GM18519 (cell line): ENCODE measurements at regions not wholly inside any gene's neighbourhood (a gene's known extent, or its start where the extent isn't known, plus 50 kb on each side); places are given as distances from the start of the nearest gene placed in this dataset.

Experiments
- ATAC-seq: cut with Tn5 transposase; IDR thresholded peaks from one replicate; pipeline ENCODE4 v1.9.1; 2021; ENCODE audit warnings: mild to moderate bottlenecking, moderate library complexity; ENCODE audit not compliant: unreplicated experiment, low FRiP score

DNA sequence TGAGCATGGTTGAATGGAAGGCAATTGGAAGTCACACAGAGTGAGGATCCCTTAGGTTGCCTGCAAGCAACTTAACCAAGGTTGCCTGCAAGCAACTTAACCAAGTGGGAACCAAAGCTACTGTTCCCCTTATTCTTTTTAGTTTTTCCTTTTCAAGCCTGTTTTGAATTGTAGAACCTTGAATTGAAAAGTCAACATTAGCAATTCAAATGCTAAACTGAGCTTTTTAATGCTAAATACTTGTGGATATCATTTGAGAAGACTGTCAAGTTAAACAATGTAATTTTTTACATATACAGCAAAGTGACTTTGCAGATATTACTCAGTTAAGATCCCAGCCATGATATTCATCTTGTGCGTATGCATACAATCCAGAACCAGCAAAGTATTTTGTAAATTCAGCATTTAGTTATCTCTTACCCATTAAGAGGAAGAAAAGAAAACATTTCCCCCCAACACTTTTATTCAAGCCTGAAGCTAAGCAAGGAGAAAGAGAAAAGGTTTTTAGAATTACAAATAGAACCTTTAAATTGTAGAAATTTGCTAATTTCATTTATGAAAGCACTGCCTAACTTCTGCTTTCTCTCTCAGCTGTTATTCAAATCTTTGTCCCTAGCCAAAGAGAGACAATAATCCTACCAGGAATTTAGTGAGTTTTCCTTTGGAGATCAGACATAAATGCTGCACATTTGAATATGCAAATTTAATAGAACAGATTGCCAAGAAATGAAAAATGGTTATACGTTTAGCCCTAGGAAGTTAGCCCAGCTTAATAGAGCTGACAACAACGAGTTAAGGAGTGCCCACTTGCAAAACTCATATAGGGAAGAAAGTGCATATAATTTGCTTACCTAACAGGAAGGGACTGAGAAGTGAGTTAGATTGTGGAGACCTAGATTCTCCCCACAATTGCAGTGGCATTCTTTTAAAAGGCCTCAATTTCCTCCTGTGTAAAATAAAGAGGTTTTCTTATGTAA lies 643.2 kb upstream of the PIK3C3 start:
- ATAC-seq: no peak

DNA sequence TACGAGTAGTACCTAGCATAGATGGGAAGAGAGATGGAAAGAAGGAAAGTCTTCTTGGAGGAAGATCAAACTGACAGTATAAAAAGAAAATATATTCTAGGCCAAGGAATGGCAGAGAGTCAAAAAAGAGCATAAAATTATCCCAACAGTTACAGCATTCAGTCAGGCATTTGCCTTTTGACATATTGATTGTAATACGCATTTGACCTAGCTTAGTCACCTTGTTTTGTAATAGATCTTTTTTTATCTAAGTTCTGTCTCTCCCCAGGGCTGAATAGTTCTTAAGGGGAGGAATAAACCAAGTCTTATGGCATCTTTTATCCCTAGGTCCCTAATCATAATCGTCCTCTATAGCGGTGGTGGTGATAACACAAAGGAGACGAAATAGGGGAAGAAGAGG lies 657.3 kb upstream of the PIK3C3 start:
- no peak for ATAC-seq

DNA sequence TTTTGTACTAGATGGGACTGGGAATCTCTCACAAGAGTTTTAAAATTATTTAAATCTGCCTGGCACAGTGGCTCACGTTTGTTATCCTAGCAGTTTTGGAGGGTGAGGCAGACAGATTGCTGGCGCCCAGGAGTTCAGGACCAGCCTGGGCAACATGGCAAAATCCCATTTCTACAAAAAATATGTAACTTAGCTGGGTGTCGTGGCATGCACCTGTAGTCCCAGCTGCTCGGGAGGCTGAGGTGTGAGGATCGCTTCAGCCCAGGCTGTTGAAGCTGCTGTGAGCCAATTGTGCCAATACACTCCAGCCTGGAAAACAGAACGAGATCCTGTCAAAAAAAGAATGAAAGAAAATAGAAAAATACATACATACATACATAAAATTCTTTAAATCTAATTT lies 685.7 kb upstream of the PIK3C3 start:
- ATAC-seq: no peak

DNA sequence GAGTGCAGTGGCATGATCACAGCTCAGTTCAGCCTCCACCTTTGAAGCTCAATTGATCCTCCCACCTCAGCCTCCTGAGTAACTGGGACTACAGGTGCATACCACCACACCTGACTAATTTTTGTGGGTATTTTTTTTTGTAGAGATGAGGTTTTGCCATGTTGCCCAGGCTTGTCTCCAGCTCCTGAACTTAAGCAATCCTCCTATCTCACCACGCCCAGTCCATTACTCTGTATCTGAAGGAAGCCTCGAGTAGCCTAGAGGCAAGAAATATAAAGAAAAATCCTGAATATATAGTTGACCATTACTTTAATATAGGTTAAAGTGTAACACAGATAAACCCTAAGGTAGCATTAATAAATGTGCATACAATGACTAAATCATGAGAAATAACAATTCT lies 686.8 kb upstream of the PIK3C3 start:
- ATAC-seq: no peak

DNA sequence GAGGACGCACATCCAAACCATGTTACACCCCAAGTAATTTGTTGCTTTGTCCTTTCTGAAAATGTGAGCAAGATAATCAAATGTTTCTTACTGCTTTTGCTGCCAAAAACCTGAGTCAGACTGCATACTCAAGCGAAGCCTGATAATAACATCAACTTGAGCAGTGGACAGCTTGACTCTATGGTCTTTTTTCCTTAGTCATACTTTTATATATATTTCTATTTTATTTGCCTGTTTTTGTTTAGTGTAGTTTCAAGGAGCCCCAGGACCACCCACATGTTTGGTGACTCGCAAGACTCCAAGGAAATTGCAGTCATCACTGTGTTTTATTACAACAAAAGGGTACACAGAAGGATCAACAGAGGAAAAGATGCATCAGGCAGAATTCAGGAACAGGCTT lies 688.4 kb upstream of the PIK3C3 start:
- ATAC-seq: no peak

DNA sequence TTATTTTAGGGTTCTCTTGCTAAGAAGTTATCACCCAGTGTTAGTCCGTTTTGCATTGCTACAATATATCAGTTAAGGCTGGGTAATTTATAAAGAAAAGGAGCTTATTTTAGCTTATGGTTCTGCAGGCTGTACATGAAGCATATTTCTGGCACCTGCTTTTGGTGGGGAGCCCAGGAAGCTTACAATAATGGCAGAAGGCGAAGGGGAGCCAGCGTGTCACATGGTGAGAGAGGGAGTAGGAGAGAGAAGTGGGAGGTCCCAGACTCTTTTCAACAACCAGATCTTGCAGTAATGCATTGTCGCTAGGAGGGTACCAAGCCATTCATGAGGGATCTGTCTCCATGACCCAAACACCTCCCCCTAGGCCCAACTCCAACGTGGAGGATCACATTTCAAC lies 688.8 kb upstream of the PIK3C3 start:
- no peak for ATAC-seq

DNA sequence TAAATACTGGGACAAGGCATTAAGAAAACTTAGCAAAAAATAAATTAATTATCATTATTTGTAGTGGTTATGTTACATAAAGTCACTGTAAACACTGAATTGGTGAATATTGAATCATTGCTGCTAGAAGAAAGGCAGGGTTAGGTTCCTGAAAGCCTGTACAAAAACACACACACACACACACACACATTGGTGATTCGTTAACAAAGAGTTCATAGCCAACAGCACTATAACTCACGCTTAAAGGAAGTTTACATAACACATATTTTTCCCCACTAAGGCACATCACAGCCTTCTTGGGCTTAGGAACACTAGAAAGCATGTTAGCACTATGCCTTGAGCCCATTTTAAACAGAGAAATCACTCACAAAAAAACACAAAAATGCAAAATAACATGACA lies 690.0 kb upstream of the PIK3C3 start:
- no peak for ATAC-seq

DNA sequence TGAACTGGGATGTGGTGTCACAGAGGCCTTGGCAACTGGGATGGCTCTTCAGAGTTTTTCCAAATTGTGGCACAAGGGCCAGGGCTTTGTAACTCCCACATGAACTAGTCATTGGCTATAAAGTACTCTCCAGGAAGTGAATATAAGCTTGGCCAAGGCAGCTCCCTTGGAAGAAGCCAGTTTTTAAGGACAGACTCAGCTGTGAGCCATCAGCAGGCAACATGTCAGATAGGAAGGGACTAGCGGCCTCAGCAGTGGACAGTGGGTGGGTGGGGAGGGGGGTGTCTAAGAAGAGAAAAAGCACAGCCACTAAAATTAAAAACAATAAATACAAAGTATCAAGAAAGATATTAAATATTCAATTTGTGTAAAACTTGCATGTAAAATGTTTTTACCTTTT lies 691.1 kb upstream of the PIK3C3 start:
- ATAC-seq: no peak

DNA sequence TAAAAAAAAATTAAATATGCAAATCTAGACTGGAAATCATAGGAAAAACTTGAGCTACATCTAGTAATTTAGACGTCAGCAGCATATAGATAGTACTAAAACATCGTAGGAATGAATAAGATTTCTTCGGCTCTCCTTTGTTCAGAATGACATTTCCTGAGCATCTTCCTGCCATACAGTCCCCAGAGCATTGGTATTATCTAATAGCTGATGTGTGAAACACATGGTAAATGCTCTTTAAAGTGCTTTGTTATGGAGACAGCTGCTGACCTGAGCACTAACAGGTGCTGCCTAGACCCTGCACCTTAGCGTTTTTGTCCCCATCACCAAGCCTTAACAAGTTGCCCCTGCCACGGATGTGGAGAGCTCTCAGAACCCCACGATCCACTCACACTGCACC lies 692.3 kb upstream of the PIK3C3 start:
- ATAC-seq: no peak

DNA sequence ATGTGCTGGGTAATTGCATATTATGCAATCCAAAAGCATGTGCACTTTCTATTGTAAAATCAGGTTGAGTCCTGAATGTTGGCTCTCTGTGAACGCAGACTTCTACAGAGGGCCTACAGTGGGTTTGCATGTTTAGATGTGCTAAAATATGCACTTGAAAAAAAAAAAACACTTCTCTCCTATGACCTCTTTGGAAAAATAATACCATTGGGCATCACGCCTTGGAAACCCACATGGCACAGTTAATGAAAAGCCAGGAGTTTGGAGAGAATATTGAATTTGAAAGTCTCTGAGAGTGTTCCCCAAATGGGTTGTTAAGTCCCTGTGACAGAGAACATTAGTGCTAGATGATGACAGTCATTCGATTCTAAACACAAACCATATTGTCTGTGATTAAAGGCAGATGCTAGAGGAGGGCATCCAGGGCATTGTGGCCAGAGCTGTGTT lies 710.4 kb upstream of the PIK3C3 start:
- ATAC-seq: no peak

DNA sequence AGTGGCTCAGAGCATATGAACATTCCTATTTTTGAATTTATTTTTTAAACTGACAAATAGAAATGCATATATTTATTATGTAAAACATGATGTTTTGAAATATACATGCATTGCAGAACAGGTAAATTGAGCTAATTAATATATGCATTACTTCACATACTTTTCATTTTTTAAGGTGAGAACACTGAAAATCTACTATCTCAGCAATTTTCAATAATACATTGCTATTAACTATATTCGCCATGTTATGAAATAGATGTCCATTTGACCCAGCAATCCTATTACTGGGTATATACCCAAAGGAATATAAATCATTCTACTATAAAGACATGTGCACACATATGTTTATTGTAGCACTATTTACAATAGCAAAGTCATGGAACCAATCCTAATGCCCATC lies 717.7 kb upstream of the PIK3C3 start:
- no peak for ATAC-seq

DNA sequence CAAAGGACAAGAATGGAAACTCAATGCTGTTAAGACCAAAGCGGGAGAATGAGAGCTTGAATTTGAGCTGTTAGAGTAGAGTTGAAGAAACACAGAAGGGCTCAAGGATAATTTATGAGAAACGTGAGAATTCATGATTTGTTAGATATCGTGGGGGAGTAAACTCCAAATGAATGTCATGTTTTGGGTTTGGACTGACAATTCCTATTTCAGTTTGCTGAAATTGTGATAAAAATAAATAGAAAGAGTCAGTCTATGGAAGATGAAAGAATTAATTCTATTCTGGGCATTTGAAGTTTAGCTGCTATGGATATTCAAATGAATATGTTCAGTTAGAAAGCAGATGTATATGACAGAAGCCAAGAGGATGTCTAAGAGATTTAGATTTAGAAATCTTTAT lies 723.4 kb upstream of the PIK3C3 start:
- ATAC-seq: no peak

DNA sequence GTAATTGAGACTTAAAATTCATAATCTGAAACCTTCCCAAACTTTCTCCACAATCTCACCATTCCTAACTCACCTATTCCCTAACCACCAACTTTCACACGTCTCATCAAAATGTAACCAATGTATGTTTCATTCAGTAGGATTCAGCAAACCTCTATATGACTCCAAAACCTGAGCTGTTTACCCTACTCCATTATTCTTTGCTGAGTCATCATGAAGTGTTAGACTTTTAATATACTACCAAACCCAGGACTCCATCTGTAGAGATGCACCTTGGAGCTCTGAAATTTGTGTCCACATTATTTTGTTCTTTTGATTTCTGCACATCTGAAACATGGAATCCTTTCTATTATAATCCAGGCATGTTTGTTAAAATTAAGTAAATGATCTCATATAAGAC lies 727.0 kb upstream of the PIK3C3 start:
- no peak for ATAC-seq

DNA sequence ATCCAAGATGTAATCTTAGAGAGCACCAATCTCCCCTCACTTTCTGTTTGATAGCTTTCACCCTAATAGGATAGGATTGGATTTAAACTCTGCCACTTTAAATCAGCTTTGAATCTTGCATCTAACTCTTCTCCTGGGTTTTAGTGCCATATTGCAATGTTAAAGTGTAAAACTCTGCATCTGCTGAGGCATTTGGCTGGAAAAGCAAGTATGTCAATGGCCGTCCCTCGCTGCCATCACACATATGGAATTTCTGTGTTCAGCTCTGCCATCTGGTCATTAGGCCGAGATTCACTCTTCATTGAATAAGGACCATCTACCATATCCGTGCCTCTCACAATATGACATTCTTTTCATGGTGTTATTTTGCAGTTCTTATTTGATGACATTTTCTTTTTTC lies 728.1 kb upstream of the PIK3C3 start:
- no peak for ATAC-seq

DNA sequence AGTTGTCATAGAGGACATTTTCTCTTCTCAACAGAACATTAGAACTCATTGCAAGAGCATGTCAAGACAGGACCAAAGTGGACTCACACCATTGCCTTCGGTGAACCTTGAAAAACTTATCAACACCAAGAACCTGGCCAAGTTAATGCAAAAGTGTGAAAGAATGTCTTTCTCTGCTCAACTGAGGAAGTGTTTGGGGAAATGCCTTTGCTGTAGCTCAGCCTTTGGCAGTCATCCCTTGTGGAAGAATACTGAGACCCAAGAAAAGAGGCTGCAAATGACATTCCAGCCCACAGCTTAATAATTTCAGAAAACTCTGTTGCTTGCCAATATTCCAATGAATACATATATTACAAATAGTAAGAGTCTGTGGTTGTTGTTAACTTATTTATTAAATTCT lies 728.8 kb upstream of the PIK3C3 start:
- ATAC-seq: no peak

DNA sequence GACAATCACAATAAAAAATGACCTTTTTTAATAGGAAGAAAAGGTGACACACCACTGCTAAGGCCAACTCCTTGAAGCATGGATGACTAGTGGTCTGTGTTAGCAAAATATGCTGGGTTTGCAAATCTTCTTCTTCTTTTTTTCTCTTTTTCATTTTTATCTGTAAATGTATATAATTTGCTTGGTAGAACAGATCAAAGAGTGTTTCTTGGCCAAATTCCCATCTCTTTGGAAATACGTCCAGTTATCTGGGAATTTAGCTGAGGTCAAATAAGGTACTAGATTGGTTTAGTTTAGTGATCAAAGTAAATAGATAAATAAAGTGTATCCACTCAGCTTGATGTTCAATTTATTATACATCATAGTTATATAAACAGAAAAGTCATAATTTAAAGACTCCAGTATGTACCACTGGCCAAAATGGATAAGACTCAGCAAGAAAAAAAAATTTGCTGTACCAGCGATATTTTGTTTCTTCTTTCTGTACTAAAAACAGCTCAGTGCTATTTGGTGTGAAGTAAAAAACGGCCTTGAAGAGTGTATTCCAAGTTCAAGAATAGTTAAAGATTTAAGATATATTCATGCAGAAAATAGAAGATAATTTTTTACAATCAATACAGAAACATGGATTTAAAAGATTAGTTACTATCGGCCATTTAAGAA lies 738.6 kb upstream of the PIK3C3 start:
- ATAC-seq: no peak

DNA sequence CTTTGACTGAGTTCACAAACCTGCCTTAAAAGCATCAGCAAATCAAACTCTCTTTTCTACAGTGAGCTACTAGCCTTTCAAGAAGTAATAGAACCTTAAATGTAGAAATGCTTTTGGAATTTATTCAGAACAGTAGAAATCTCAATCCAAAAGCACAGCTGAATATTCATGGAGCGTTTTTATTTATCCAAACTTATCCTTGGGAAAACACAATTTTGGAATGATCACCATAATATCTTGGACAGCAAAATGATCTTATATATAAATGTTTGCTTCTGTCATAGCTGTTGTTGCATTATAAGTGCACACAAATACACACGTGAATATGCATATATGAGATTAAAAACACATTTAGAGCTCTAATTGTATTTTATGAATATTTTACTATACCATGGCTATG lies 747.3 kb upstream of the PIK3C3 start:
- ATAC-seq: no peak

DNA sequence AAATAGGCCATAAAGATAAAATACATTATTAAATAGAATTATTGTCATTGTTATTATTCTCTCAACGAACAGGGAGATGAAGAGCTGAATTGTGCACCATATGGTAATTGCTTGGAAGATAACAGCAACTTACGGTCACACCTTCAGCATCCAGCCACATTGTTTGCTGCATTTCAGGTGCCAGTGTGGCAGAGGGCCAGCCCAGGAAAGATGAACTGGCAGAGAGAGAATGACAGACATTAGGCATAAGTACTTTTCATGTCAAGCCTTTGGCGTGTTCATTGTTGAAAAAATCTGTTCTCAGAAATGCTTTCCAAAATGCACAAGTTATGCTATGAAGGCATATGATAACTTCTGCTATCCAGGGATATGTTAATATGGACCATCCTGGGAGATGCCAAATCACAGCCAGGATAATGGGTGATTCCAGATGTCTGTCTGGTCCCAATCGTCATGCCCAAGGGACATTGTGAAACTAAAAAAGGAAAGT lies 748.6 kb upstream of the PIK3C3 start:
- ATAC-seq: no peak

DNA sequence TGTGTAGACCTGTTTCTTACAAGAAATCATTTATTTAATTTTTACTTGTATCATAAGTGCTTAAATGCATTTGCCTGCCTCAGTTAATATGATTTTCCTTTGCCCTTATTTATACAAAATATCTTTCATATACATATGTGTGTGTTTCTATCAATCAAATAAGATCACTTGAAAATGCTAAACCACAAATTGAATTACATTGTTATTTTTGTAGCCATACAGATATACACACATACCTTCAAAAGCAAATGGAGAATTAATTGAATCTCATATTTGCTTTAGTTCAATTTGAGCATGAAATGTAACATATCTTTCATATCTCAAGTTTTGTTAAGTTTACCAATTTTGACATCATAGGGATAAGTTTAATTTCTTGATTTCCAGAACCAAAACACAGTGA lies 755.8 kb upstream of the PIK3C3 start:
- no peak for ATAC-seq

DNA sequence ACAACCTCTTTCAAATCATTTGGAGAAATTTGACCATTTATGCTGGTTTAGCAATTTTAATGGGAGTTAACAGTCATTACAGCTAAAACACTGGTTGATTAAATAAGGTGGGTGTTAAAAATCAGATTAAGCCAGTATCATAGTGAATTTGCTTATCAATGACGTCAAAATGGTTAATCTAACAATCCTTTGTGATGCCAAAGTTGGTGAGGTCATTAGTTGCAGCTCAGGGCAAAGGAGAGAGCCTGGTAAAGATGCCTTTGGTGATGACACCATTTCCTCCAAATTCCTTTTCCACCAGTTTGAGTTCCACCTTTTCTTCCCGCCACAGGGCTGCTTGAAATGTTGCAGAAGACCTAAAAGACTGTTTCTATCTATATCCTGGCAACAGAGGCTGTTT lies 757.1 kb upstream of the PIK3C3 start:
- no peak for ATAC-seq

DNA sequence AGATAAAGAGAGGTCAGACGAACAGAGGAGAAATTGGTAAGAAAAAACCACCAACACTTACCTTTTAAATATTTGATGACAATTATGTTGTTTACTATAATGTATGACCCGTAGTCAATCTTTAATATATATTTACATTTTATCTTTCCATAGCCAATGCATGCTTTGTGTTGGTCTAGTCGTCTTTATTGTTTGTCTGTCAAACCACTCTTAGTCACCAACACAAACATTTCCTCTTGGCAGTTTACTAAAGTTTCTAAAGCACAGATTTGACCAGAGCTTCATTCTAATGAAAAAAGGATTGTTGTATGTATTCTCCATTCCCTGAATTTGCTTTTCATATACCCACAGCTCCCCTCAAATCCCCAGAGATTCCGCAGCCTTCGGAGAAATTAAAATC lies 784.7 kb upstream of the PIK3C3 start:
- no peak for ATAC-seq

DNA sequence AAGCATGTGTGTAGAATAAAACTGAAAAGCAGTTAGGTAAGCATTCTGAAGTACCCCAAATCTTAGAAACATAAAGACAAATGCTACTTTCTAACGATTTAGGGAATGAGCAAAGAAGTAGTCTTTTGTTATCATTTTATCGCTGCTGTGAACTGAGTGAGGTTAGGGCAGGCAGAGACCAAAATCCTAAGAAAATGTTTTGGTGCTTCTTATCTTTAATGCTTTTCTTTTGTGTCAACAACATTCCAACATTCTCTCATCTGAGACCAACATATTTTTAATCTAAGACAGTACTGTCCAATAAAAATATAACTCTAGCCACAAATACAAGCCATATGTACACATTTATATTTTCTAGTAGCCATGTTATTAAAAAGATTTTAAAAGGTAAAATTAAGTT lies 789.4 kb upstream of the PIK3C3 start:
- no peak for ATAC-seq
